ENCODE measurements at regions not wholly inside any gene's neighbourhood (a gene's known extent, or its start where the extent isn't known, plus 50 kb on each side); places are given as distances from the start of the nearest gene placed in this dataset.

DNA sequence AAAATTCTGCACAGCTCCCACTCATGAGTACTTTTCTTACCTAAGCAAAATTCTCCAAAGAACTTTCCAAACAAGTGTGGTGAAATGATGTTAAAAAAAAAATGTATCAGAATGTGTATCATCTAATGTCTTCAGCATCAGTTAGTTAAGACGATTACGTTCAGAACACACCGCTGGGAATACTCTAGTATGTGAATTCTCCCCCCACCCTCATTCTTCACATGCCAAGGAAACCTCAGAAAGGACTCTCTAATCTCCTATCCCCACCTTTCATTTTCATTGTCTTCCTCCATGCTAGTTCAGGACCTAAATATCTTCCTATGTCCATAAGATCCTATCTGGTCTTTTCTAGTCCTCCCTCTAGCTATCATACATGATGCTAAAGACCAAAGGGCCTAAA lies 457.4 kb downstream of the SHQ1 start:
- no peak for DNase-seq (ENCODE audit: extremely low spot score, insufficient read length, low read depth)
- FAIRE-seq: no peak

- FAIRE-seq: no peak
- no peak for DNase-seq (ENCODE audit: extremely low spot score, insufficient read length, low read depth)
These were observed 459.6 kb downstream of the SHQ1 start for GRCh38 chr3:72388644-72389043.

DNA sequence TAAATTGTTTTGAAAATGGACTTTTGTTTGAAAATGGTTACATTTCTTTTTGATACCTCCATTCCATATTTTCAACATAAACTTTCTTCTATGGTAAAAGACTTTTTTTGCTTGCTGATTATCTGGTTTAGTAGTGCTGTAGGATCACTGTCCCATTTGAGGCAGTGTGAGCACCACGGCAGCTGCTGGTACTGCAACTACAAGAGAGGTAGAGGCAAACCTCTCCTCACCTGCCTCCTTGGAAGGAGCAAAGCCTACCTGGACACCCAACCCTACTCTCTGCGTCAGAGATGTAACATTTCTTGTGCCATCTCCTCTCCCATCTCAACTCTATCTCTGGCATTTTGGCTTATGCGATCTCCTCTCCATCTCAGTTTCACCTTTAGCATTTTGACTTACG lies 460.1 kb downstream of the SHQ1 start:
- FAIRE-seq: no peak
- DNase-seq (ENCODE audit: extremely low spot score, insufficient read length, low read depth): no peak

- DNase-seq (ENCODE audit: extremely low spot score, insufficient read length, low read depth): no peak
- no peak for FAIRE-seq
These were observed 461.8 kb downstream of the SHQ1 start for GRCh38 chr3:72386327-72387000.

GRCh38 chr3:72385167-72385566 lies 463.1 kb downstream of the SHQ1 start:
- FAIRE-seq (no peak), DNase-seq (ENCODE audit: extremely low spot score, insufficient read length, low read depth) (no peak)

DNA sequence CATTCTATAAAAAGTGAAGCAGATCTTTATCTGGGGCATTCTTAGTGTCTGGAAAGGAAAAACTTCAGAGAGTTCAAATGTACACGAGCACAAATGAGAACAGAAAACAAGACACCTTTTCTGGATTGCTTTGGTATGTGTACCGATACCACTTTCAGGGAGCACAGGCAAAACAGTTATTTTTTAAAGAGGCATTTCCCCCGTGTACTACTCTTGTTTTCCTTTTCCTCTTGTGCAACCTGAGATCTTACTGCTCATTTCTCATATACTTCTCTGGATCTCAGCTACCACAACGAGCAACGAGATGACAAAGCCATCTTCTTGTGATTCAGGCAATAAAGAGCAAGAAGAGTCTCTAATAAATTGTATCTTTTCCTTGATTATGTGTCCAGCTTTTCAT lies 463.6 kb downstream of the SHQ1 start:
- DNase-seq (ENCODE audit: extremely low spot score, insufficient read length, low read depth) (no peak), FAIRE-seq (no peak)

GRCh38 chr3:72383883-72384282 lies 464.4 kb downstream of the SHQ1 start:
- FAIRE-seq: no peak
- no peak for DNase-seq (ENCODE audit: extremely low spot score, insufficient read length, low read depth)

GRCh38 chr3:72383230-72383629 lies 465.0 kb downstream of the SHQ1 start:
- FAIRE-seq (no peak), DNase-seq (ENCODE audit: extremely low spot score, insufficient read length, low read depth) (no peak)

DNA sequence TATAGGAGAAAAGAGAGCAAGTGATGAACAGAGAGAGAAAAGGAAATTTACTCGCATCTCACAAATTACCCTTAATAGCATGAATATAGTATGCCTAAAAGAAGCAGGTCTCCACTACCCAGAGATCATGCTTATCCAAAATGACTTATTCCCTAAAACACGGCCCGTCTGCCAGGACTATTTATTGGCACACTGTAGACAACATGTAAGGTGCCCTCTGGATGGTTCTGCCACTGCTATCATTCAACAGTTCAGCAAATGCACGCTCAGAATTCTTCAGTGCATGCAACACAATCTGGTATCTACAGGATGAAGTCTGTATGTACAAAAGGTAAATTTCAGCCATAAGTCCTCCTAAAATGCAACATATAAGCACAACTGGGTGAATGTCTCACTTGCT lies 465.8 kb downstream of the SHQ1 start:
- no peak for FAIRE-seq
- no peak for DNase-seq (ENCODE audit: extremely low spot score, insufficient read length, low read depth)

DNA sequence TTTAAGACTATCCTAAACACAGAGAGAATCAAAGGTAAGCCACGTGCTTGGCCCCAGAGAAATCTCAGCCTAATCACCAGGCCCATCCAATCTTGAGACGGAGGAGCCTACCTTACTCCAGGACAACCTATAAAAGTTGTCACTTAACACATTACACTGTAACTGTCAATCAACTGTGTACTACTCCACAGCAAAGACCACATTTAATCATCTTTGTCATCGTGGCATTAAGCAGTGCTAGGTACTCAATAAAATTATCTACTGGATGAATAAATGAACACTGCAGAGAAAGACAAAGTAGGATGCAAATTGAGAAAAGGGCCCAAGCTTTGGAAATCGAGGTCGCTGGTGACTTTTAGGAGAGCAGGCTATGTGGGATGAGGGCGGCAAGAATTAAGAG lies 466.7 kb downstream of the SHQ1 start:
- DNase-seq (ENCODE audit: extremely low spot score, insufficient read length, low read depth) (no peak), FAIRE-seq (no peak)

DNA sequence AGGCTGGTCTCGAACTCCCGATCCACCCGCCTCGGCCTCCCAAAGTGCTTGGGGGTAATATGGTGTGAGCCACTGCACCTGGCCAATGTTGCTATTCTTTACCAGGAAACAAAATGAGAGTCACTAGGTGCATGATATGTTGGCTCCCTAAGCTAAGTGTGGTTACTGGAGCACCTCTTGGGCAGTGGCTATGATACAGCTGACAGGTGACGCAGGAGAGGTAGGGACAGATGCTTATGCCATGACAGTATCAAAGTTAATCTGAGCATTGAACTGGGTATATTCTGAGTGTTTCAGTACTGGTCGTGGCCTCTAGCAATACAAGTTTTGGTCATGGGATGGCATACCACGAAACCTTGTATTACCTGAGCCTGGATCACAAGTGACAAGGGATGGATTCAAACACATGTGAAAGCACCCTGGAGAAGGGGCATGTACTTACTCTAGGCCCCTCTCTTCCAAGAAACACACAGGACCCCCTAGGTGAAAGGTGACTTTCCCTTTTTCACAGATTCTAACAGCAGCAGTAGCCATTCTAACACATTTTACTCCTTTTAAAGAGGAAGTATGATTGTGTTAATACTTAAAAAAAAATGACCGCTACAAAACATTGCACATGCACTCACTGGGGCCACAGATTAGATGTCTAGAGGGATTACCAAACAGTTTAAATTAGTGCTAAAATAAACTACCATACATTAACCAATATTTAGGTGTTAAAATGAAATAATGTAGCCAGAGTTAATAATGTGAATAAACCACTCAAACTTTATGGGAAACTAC lies 467.3 kb downstream of the SHQ1 start:
- DNase-seq (ENCODE audit: extremely low spot score, insufficient read length, low read depth) (no peak), FAIRE-seq (no peak)

GRCh38 chr3:72380193-72380592 lies 468.1 kb downstream of the SHQ1 start:
- FAIRE-seq (no peak), DNase-seq (ENCODE audit: extremely low spot score, insufficient read length, low read depth) (no peak)

- DNase-seq (ENCODE audit: extremely low spot score, insufficient read length, low read depth): no peak
- no peak for FAIRE-seq
These were observed 468.6 kb downstream of the SHQ1 start for GRCh38 chr3:72379500-72380187.

DNA sequence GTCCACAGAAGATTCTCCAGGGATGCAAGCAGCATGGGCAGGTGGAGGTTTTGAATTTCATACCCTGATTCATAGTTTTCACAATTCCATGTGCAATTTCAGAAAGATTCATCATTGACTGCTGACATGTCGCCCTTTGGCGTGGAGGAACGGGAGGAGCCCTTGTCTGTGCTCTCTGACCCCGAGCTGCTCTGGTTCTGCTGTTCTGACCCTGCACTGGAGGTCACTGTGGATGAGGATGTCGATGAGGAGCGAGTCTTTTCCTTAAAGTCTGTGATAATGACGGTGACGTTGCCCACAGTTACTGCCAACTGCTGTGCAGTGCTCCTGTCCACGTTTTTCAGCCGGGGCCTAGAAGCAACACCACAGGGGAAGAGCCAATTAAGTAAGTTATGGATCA lies 470.0 kb downstream of the SHQ1 start:
- DNase-seq (ENCODE audit: extremely low spot score, insufficient read length, low read depth): no peak
- FAIRE-seq: no peak

DNA sequence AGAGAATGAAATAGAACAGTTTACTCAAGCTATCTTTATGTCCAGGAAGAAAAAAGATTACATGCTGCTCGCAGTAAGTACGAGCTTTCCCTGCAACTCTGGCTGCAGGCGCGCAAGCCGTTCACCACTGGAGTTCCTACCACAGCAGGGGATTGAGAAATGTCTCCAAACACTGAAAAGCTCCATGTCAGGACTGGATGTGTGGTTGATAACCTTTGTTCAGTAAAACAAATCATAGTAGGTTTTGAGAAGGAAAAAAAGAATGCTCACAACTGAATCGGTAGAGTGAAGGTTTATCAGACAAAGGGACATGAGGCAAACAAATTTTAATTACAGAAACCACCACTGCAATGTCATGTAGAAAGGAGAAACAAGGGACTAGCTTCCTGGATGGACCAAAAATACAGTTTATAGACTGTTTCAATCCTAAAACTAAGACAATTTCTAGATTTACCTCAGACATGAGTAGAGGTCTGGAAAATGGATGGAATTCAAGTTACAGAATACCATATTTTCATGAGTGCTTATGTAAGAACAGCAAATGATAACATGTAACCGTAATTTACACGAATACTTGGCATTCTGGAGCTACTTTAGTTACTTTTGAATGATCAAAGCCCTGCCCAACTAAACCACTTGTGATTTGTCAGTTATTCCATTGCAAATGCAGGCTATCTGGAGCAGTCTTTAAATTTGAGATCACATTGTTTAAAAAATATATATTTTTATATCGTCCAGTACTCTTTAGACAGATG lies 471.1 kb downstream of the SHQ1 start:
- DNase-seq (ENCODE audit: extremely low spot score, insufficient read length, low read depth) (no peak), FAIRE-seq (no peak)

GRCh38 chr3:72375237-72376076 lies 472.8 kb downstream of the SHQ1 start:
- DNase-seq (ENCODE audit: extremely low spot score, insufficient read length, low read depth): no peak
- FAIRE-seq: peak; percentile 41

DNA sequence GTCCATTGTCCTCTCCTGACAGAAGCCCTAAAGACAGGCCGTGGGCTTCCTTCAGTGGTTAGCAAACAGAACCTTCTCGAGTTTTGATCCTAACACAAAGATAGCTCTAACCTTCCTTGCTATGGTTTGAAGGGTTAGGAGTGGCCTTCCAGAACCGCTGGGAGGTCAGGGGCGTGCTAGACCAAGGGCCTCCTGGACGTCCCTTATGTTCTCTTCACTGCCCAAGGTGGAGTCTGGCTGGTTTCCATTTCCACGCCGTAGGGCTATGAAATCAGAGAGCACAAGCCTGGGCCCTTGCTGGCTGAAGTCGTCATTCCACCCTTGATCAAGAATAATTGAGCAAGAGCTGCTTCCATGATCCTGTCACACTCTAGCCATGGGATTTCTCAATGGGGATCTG lies 475.1 kb downstream of the SHQ1 start:
- DNase-seq (ENCODE audit: extremely low spot score, insufficient read length, low read depth) (no peak), FAIRE-seq (no peak)

GRCh38 chr3:72372161-72372560 lies 476.1 kb downstream of the SHQ1 start:
- DNase-seq (ENCODE audit: extremely low spot score, insufficient read length, low read depth): no peak
- no peak for FAIRE-seq

GRCh38 chr3:72371431-72371830 lies 476.8 kb downstream of the SHQ1 start:
- no peak for FAIRE-seq

DNA sequence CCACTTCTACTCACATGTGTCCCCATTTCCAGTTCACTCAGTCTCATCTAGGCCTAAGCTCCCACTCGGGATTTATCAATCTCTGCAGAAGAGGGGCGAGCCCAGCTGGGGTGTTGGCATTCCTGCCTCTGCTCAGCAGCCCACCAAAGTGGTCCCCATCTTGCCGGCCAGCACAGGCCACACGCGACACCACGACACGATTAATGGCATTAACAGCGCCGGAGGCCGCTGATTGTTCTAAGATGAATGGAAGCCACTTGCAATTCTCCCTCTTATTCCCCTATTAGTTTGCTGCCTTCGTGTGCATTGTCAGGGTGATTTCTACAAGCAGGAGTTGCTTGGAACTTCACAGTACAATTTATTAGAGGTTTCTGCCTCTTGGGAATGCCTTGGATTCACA lies 477.3 kb downstream of the SHQ1 start:
- no peak for FAIRE-seq
- no peak for DNase-seq (ENCODE audit: extremely low spot score, insufficient read length, low read depth)

More at GRCh38 chr3:72371431-72371830, 476.8 kb downstream of the SHQ1 start:
- DNase-seq (ENCODE audit: extremely low spot score, insufficient read length, low read depth): no peak

All from GM18507 (cell line).